ENCODE measurements at regions not wholly inside any gene's neighbourhood (a gene's known extent, or its start where the extent isn't known, plus 50 kb on each side); places are given as distances from the start of the nearest gene placed in this dataset.

DNA sequence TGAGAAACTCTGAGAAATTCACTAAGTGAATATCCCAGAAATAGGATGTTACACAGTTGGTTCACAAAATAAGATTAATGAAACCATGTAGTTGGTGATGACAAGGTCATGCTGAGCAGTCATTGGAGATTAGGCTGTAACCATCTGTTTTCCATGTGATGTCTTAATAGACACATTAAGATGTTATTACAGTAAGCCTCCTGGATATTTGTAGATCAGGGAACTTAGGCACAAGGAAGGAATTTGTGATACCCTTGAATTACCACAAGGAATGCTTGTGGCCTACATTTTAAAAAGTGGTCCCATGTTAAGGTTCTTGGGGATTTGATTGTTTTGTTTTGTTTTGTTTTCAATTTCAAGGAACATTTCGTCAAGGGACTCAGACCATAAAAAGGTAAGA, 185.6 kb upstream of the BANK1 start:
- no peak for TF ChIP-seq POLR2A (IDR thresholded peaks at IDR 0.05)
- TF ChIP-seq, protein P1, sequence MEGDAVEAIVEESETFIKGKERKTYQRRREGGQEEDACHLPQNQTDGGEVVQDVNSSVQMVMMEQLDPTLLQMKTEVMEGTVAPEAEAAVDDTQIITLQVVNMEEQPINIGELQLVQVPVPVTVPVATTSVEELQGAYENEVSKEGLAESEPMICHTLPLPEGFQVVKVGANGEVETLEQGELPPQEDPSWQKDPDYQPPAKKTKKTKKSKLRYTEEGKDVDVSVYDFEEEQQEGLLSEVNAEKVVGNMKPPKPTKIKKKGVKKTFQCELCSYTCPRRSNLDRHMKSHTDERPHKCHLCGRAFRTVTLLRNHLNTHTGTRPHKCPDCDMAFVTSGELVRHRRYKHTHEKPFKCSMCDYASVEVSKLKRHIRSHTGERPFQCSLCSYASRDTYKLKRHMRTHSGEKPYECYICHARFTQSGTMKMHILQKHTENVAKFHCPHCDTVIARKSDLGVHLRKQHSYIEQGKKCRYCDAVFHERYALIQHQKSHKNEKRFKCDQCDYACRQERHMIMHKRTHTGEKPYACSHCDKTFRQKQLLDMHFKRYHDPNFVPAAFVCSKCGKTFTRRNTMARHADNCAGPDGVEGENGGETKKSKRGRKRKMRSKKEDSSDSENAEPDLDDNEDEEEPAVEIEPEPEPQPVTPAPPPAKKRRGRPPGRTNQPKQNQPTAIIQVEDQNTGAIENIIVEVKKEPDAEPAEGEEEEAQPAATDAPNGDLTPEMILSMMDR (IDR thresholded peaks at IDR 0.05) = no peak
- TF ChIP-seq EP300 (IDR thresholded peaks at IDR 0.05) = no peak

All from tibial nerve (tissue), 4 donors.